GM12878 (cell line): ENCODE measurements at regions not wholly inside any gene's neighbourhood (a gene's known extent, or its start where the extent isn't known, plus 50 kb on each side); places are given as distances from the start of the nearest gene placed in this dataset.

Experiments used
- ATAC-seq: fragments of 200-7000 bp; cut with Tn5 transposase; 3 replicates; pipeline ENCODE4 v1.9.1; 2020; ENCODE audit warnings: mild to moderate bottlenecking, moderate library complexity
- BruUV-seq: library from RNA; stranded (reverse); fragments of 400-500 nt; replicated peaks from 2 replicates; lab custom pipeline; 2021; lab: Mats Ljungman, UMichigan
- CTCF ChIA-PET: fragments of 300-600 bp; sonication (Branson Sonifier 250); formaldehyde crosslinking; extraction: SDS; loops from one replicate; lab custom pipeline; 2021; ENCODE audit warnings: inconsistent platforms; lab: Yijun Ruan, JAX
- POLR2A ChIA-PET: fragments of 350-600 bp; formaldehyde crosslinking; extraction: SDS; loops from one replicate; lab custom pipeline; 2021; ENCODE audit warnings: inconsistent platforms; lab: Charles Lee
- RAD21 ChIA-PET: fragments of 300-600 bp; sonication (Branson Sonifier 250); formaldehyde crosslinking; loops from one replicate; lab custom pipeline; 2023; ENCODE audit warnings: antibody characterized with exemption; ENCODE audit not compliant: unreplicated experiment; lab: Charles Lee
- SMC1A ChIA-PET: fragments of 300-600 bp; sonication (Branson Sonifier 250); formaldehyde crosslinking; loops from one replicate; lab custom pipeline; 2023; ENCODE audit not compliant: unreplicated experiment, uncharacterized antibody; lab: Charles Lee
- DNase-seq: peaks from one replicate; pipeline ENCODE4 v3.0.0-alpha.2; 2011; ENCODE audit warnings: low read depth, low spot score
- FAIRE-seq: peaks from 3 replicates; lab custom pipeline; 2011; peaks lifted over from hg19 to GRCh38; lab: Jason Lieb, UNC
- H2AFZ ChIP-seq: 2 replicates; pipeline ENCODE4 v1.6.0; 2011; ENCODE audit warnings: low read depth, low read length, control low read depth; ENCODE audit not compliant: control insufficient read depth
- H3K27ac ChIP-seq: 2 replicates; pipeline ENCODE4 v1.5.1; 2011; ENCODE audit warnings: control low read depth; ENCODE audit not compliant: control insufficient read depth, insufficient read depth
- H3K27me3 ChIP-seq, 2 experiments: replicated peaks in 1 of 2; 2 replicates each; pipeline versions ENCODE4 v1.6.0 to v1.6.1; 2011; ENCODE audit warnings: low read length in 1 of 2; ENCODE audit not compliant: control insufficient read depth in 2 of 2, insufficient read depth in 2 of 2
- H3K36me3 ChIP-seq, 2 experiments: 2 replicates each; pipeline ENCODE4 v1.5.1; 2011; ENCODE audit warnings: low read length in 1 of 2; ENCODE audit not compliant: control insufficient read depth in 2 of 2, insufficient read depth in 2 of 2
- H3K4me1 ChIP-seq: 2 replicates; pipeline ENCODE4 v1.6.1; 2011; ENCODE audit warnings: mild to moderate bottlenecking, low read length, moderate library complexity, mixed read lengths; ENCODE audit not compliant: control insufficient read depth, insufficient read depth
- H3K4me2 ChIP-seq: 2 replicates; pipeline ENCODE4 v1.6.0; 2011; ENCODE audit warnings: control low read depth; ENCODE audit not compliant: control insufficient read depth, insufficient read depth
- H3K4me3 ChIP-seq: fragments of 200-600 bp; sonication (generic); 2 replicates; pipeline ENCODE4 v1.5.1; 2016
- H3K79me2 ChIP-seq: 2 replicates; pipeline ENCODE4 v1.6.0; 2011; ENCODE audit warnings: low read length; ENCODE audit not compliant: control insufficient read depth, insufficient read depth
- H3K9ac ChIP-seq: 2 replicates; pipeline ENCODE4 v1.8.0; 2011; ENCODE audit warnings: low read length, control low read depth, mixed read lengths; ENCODE audit not compliant: control insufficient read depth, insufficient read depth
- H3K9me3 ChIP-seq: replicated peaks from 3 replicates; pipeline ENCODE4 v1.5.1; 2011; ENCODE audit warnings: mild to moderate bottlenecking, low read length; ENCODE audit not compliant: control insufficient read depth, insufficient read depth
- H4K20me1 ChIP-seq: 2 replicates; pipeline ENCODE4 v1.6.0; 2011; ENCODE audit not compliant: control insufficient read depth, insufficient read depth
- CBX5 ChIP-seq: sonication (generic); IDR thresholded peaks from 2 replicates; pipeline ENCODE4 v1.6.1; 2016; ENCODE audit warnings: low read depth, moderate library complexity, mild to moderate bottlenecking, inconsistent platforms
- CHD1 ChIP-seq: IDR thresholded peaks from 2 replicates; pipeline ENCODE4 v1.6.1; 2012; ENCODE audit warnings: low read depth, low read length, improper control_type of control experiment
- CREB1 ChIP-seq: IDR thresholded peaks from 2 replicates; pipeline ENCODE4 v1.6.1; 2012; ENCODE audit warnings: low read depth, mild to moderate bottlenecking, inconsistent platforms
- FOS ChIP-seq: IDR thresholded peaks from 3 replicates; pipeline ENCODE4 v1.6.1; 2011; ENCODE audit warnings: borderline replicate concordance; ENCODE audit not compliant: insufficient read length; ENCODE audit errors: extremely low read depth
- HDAC6 ChIP-seq: fragments of 200-600 bp; sonication (generic); IDR thresholded peaks from one replicate; pipeline ENCODE4 v1.8.0; 2017; ENCODE audit warnings: antibody characterized with exemption; ENCODE audit not compliant: unreplicated experiment
- NFYA ChIP-seq: IDR thresholded peaks from 2 replicates; pipeline ENCODE4 v1.6.1; 2011; ENCODE audit warnings: low read depth, mild to moderate bottlenecking, low read length, improper control_type of control experiment, borderline replicate concordance
- NR2C1 ChIP-seq: fragments of 450-650 bp; IDR thresholded peaks from 2 replicates; pipeline ENCODE4 v1.6.1; 2017; ENCODE audit warnings: antibody characterized with exemption, mild to moderate bottlenecking, moderate library complexity
- PML ChIP-seq: IDR thresholded peaks from 2 replicates; pipeline ENCODE4 v1.6.1; 2012; ENCODE audit warnings: low read length, inconsistent platforms
- RAD21 ChIP-seq: IDR thresholded peaks from 2 replicates; pipeline ENCODE4 v1.6.1; 2011; ENCODE audit warnings: mild to moderate bottlenecking, low read depth, low read length, moderate library complexity; ENCODE audit not compliant: insufficient read depth
- RBBP5 ChIP-seq: fragments of 200-600 bp; sonication (generic); conservative IDR thresholded peaks from 2 replicates; pipeline ENCODE4 v1.6.1; 2016
- RELA ChIP-seq: fragments of 450-650 bp; IDR thresholded peaks from 2 replicates; pipeline ENCODE4 v1.8.0; 2014; ENCODE audit warnings: borderline replicate concordance; ENCODE audit not compliant: partially characterized antibody
- SMAD1 ChIP-seq: fragments of 450-650 bp; IDR thresholded peaks from 2 replicates; pipeline ENCODE4 v1.6.1; 2018; ENCODE audit warnings: mild to moderate bottlenecking, low read depth; ENCODE audit not compliant: partially characterized antibody
- SMAD5 ChIP-seq: IDR thresholded peaks from 2 replicates; pipeline ENCODE4 v1.6.1; 2016; ENCODE audit warnings: antibody characterized with exemption, low read depth
- USF2 ChIP-seq: IDR thresholded peaks from 2 replicates; pipeline ENCODE4 v1.6.1; 2011; ENCODE audit warnings: low read depth, low read length, improper control_type of control experiment, borderline replicate concordance
- YY1 ChIP-seq: IDR thresholded peaks from 2 replicates; pipeline ENCODE4 v1.6.1; 2011; ENCODE audit warnings: low read depth, mild to moderate bottlenecking, low read length
- ZBTB11 ChIP-seq: fragments of 450-650 bp; formaldehyde crosslinking; IDR thresholded peaks from 2 replicates; pipeline ENCODE4 v1.5.0; 2022; ENCODE audit warnings: mild to moderate bottlenecking, missing genetic modification characterization
- ZBTB4 ChIP-seq: fragments of 450-650 bp; formaldehyde crosslinking; IDR thresholded peaks from 2 replicates; pipeline ENCODE4 v1.4.0; 2022; ENCODE audit warnings: mild to moderate bottlenecking, moderate library complexity
- ZSCAN29 ChIP-seq: fragments of 450-650 bp; IDR thresholded peaks from 2 replicates; pipeline ENCODE4 v1.6.1; 2017; ENCODE audit warnings: mild to moderate bottlenecking, moderate library complexity
- WGBS: methylation state at CpG from one replicate; pipeline ENCODE4 v1.1.6; 2016; ENCODE audit warnings: low lambda C conversion rate; ENCODE audit not compliant: insufficient replicate concordance, insufficient coverage; ENCODE audit errors: missing lambda C conversion rate; 5-methylcytosine and 5-hydroxymethylcytosine counted together
- in situ Hi-C: fragments of 300-500 bp; cut with MboI; formaldehyde crosslinking; loops from 9 replicates; pipeline ENCODE4 v1.14.3; 2018; ENCODE audit warnings: mixed read lengths
- intact Hi-C: fragments of 100-400 bp; cut with micrococcal nuclease; formaldehyde crosslinking; loops from one replicate; pipeline ENCODE4 v1.14.2; 2022; ENCODE audit not compliant: unreplicated experiment

GRCh38 chr13:105342281-105342820, 1193.1 kb downstream of the EFNB2 start (continued):
- TF ChIP-seq CBX5 (no peak), CREB1 (no peak)
- TF ChIP-seq, all 136 proteins: peak for 0

- Histone ChIP-seq H3K27ac (no peak overlapping the region), H3K36me3 (no peaks in the 10 kb centered on the region), H2AFZ (no peak overlapping the region), H3K4me2 (no peak overlapping the region), H3K9ac (no peak overlapping the region), H3K4me3 (no peak overlapping the region), H3K4me1 (no peaks in the 10 kb centered on the region), H3K9me3 (no peaks in the 10 kb centered on the region), H4K20me1 (no peaks in the 10 kb centered on the region), H3K79me2 (no peaks in the 10 kb centered on the region), H3K27me3 (no peaks in the 10 kb centered on the region)
- intact Hi-C loops: no loop called here
- FAIRE-seq: no peak
- ChIA-PET POLR2A (no interaction called here), CTCF (no interaction called here), SMC1A (no interaction called here), RAD21 (no interaction called here)
- WGBS: 20% methylated on average over 2 of the region's 2 CpGs
- in situ Hi-C loops: no loop called here
- no peak for ATAC-seq
- no TSS peak for BruUV-seq
- no peak for DNase-seq
- TF ChIP-seq ZBTB11 (no peak), HDAC6 (no peak), ZBTB4 (CRISPR knock-in tag) (no peak), NFYA (no peak), ZSCAN29 (no peak), RBBP5 (no peak), FOS (no peak), NR2C1 (no peak), USF2 (no peak), CHD1 (no peak), PML (no peak), SMAD1 (no peak), YY1 (no peak), SMAD5 (no peak), RAD21 (no peak), RELA (no peak)
Measured at GRCh38 chr13:105341758-105342157, 1193.7 kb downstream of the EFNB2 start.
